Thyroid gland (tissue), 4 donors: ENCODE measurements at regions not wholly inside any gene's neighbourhood (a gene's known extent, or its start where the extent isn't known, plus 50 kb on each side); places are given as distances from the start of the nearest gene placed in this dataset.

Source experiments
- CTCF ChIP-seq, 6 experiments: fragments of 200-600 bp in 3 of 6; fragments of 450-650 bp in 3 of 6; sonication (generic) in 3 of 6; IDR thresholded peaks; one replicate each; pipeline ENCODE4 v1.5.1; 2016 to 2019; ENCODE audit warnings: antibody characterized with exemption in 6 of 6, mild to moderate bottlenecking in 2 of 6, inconsistent platforms in 1 of 6, moderate library complexity in 1 of 6
- POLR2A ChIP-seq, 2 donors: fragments of 450-650 bp; IDR thresholded peaks; one replicate each; pipeline ENCODE4 v1.6.1; 2017; ENCODE audit warnings: antibody characterized with exemption in 2 of 2, mild to moderate bottlenecking in 2 of 2, moderate library complexity in 1 of 2

GRCh38 chr13:33448889-33449288 lies 163.3 kb upstream of the STARD13 start:
- TF ChIP-seq CTCF (IDR thresholded peaks at IDR 0.05) = no peak
- no peak for TF ChIP-seq POLR2A (IDR thresholded peaks at IDR 0.05)
